Left lung (tissue), 4 donors: ENCODE measurements at regions not wholly inside any gene's neighbourhood (a gene's known extent, or its start where the extent isn't known, plus 50 kb on each side); places are given as distances from the start of the nearest gene placed in this dataset.

Experiments
- ATAC-seq: fragments of 200-7000 bp; cut with Tn5 transposase; one replicate; pipeline ENCODE4 v1.9.1; 2020; ENCODE audit warnings: moderate library complexity
- DNase-seq, 4 donors: peaks; one replicate each; pipeline ENCODE4 v3.0.0-alpha.2; 2013 to 2020
- H3K27ac ChIP-seq, 2 donors: fragments of 200-600 bp; sonication (generic) in 1 of 2; one replicate each; pipeline versions ENCODE4 v1.5.0 to v1.8.0; 2020 to 2021
- H3K27me3 ChIP-seq, 2 donors: fragments of 200-600 bp; sonication (generic) in 1 of 2; one replicate each; pipeline versions ENCODE4 v1.5.0 to v1.8.0; 2020 to 2021
- H3K36me3 ChIP-seq, 2 donors: fragments of 200-600 bp; sonication (generic) in 1 of 2; one replicate each; pipeline versions ENCODE4 v1.5.0 to v1.8.0; 2020 to 2021
- H3K4me1 ChIP-seq, 2 donors: fragments of 200-600 bp; one replicate each; pipeline ENCODE4 v1.8.0; 2021
- H3K4me3 ChIP-seq, 2 donors: fragments of 200-600 bp; sonication (generic) in 1 of 2; one replicate each; pipeline versions ENCODE4 v1.5.0 to v1.8.0; 2020 to 2021; ENCODE audit warnings: mild to moderate bottlenecking in 1 of 2
- H3K9me3 ChIP-seq, 2 donors: fragments of 200-600 bp; sonication (generic) in 1 of 2; one replicate each; pipeline versions ENCODE4 v1.5.0 to v1.8.0; 2020 to 2021
- intact Hi-C, 2 donors: fragments of 100-400 bp; cut with DNase I; formaldehyde crosslinking; loops; one replicate each; pipeline versions ENCODE4 v1.11.2 to v1.14.2; 2022
- TF ChIP-seq, protein P1 (sequence below), 2 donors: fragments of 200-600 bp; sonication (generic) in 1 of 2; IDR thresholded peaks; one replicate each; pipeline versions ENCODE4 v1.5.0 to v1.8.0; 2021; ENCODE audit warnings: antibody characterized with exemption in 2 of 2
- donor health status: DM: no; HTN: yes; CAD: no.
- donor health status: DM: no; HTN: no; CAD: no.

DNA sequence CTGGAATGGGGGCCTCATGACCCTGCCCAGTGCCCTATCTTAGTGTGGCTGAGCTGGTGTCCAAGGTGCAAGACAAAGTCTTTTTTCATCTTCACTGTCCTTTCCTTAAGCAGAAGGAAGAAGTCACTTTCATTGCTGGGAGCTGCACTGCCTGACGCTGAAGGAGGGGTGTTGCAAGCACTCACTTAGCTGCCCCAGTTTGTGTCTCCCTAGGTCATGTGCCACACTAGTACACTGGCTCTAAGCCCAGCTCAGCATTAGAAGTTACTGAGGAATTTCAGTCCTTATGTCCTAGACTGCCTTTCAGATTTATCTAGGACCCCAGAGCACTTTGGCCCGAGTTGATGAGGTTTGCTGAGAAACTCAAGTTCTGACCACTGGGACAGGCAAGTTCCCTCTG, 952.0 kb upstream of the USP15 start:
- Histone ChIP-seq H3K4me3 (no peak overlapping the region), H3K27me3 (no peaks in the 10 kb centered on the region), H3K4me1 (no peaks in the 10 kb centered on the region), H3K9me3 (no peaks in the 10 kb centered on the region), H3K36me3 (no peaks in the 10 kb centered on the region), H3K27ac (no peak overlapping the region)
- ATAC-seq (no peak), DNase-seq (no peak)
- intact Hi-C loops = no loop called here
- TF ChIP-seq, protein P1, sequence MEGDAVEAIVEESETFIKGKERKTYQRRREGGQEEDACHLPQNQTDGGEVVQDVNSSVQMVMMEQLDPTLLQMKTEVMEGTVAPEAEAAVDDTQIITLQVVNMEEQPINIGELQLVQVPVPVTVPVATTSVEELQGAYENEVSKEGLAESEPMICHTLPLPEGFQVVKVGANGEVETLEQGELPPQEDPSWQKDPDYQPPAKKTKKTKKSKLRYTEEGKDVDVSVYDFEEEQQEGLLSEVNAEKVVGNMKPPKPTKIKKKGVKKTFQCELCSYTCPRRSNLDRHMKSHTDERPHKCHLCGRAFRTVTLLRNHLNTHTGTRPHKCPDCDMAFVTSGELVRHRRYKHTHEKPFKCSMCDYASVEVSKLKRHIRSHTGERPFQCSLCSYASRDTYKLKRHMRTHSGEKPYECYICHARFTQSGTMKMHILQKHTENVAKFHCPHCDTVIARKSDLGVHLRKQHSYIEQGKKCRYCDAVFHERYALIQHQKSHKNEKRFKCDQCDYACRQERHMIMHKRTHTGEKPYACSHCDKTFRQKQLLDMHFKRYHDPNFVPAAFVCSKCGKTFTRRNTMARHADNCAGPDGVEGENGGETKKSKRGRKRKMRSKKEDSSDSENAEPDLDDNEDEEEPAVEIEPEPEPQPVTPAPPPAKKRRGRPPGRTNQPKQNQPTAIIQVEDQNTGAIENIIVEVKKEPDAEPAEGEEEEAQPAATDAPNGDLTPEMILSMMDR (IDR thresholded peaks at IDR 0.05) = no peak

DNA sequence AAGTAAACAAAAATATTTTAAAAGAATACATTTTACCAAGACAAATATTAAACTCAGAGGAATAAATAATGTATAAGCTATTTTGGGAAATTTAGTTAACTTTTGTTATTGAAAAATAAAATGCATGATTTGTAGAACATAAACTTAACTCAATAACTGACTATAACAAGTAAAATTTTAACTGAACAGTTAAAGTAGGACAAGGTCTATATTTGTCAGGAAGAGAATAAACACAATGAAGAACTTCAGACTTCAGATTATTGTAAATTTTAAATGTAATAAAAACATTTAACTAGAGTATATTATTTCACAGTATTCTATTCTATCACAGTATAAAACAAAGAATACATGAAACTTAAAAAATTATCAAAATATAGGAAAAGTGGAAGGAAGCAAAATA, 948.8 kb upstream of the USP15 start:
- Histone ChIP-seq H3K9me3 (peaks cover 0 to 4% of the 10 kb centered on the region in 2 donors), H3K36me3 (no peaks in the 10 kb centered on the region), H3K4me1 (no peaks in the 10 kb centered on the region), H3K27ac (no peak overlapping the region), H3K27me3 (no peaks in the 10 kb centered on the region), H3K4me3 (no peak overlapping the region)
- ATAC-seq = no peak
- intact Hi-C loops = no loop called here
- TF ChIP-seq, protein P1 (IDR thresholded peaks at IDR 0.05) = no peak
- DNase-seq = no peak

DNA sequence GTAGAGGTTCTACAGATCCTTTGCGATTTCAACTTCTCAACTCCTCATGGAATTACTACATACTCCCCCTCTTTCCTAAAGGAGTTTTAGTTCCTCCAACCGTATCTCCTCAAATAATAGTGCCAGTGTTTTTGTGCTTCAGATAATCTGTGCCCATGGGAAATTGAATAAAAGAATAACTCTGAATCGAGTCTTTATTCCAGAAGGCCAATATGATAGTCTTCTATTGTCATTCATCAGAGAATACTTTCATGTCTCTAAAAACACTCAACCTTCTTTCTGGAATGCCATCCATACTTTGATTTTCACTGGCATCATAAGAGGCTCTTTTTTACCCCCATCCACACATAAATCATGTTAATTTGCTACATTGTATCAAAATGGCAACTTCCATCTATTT, 911.3 kb upstream of the USP15 start:
- intact Hi-C loops = no loop called here
- ATAC-seq = no peak
- Histone ChIP-seq H3K9me3 (no peaks in the 10 kb centered on the region), H3K4me1 (no peaks in the 10 kb centered on the region), H3K27ac (no peak overlapping the region), H3K4me3 (no peak overlapping the region), H3K27me3 (no peaks in the 10 kb centered on the region), H3K36me3 (no peaks in the 10 kb centered on the region)
- TF ChIP-seq, protein P1 (IDR thresholded peaks at IDR 0.05) = no peak
- no peak for DNase-seq

DNA sequence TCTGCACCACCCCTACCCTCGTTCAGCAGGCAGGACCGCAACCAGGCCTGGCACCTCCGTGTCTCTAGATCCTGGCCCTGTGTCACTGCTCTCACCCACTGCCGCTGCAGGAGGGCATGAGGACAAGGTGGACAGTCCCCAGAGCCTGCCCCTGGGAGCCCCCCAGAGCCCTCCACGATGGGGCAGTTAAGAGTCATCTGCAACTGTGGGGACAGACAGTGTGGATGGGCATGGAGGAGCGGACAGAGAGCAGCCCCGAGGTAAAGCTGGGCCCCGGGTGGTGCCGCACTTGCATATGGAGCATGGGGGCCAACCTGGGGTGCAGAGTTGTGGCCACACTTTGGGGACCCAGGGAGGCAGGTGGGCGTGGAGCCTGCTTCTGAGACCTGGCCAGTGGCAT, 905.1 kb upstream of the USP15 start:
- Histone ChIP-seq H3K36me3 (no peaks in the 10 kb centered on the region), H3K4me1 (no peaks in the 10 kb centered on the region), H3K27ac (no peak overlapping the region), H3K27me3 (no peaks in the 10 kb centered on the region), H3K4me3 (no peak overlapping the region), H3K9me3 (peaks cover 0 to 17% of the 10 kb centered on the region in 2 donors)
- peak in 1 of 4 donors; percentile 75 for DNase-seq
- intact Hi-C loops = no loop called here
- no peak for ATAC-seq
- TF ChIP-seq, protein P1 (IDR thresholded peaks at IDR 0.05) = no peak

DNA sequence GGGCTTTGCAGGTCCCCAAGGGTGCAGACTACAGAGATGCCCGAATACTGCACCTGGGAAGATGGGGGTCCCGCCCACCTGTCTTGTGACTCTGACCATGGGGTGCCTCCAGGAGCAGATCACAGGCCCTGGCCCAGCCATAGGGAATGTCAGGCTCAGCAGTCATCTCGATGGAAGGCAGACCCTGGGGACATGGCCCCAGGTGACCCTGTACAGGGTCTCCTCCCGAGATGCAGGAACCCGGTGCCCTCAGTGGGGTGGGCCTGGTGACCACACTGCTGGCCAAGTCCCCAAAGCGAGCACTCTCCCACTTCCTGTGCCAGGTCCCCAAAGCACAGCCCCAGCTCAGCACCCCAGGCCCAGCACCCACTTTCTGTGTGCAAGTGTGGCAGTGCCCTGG, 903.7 kb upstream of the USP15 start:
- ATAC-seq = no peak
- H3K4me1 ChIP-seq = no peaks in the 10 kb centered on the region
- TF ChIP-seq, protein P1 (IDR thresholded peaks at IDR 0.05) = no peak

More for the DNA sequence above, 903.7 kb upstream of the USP15 start:
- no peaks in the 10 kb centered on the region for H3K27me3 ChIP-seq
- no peak overlapping the region for H3K27ac ChIP-seq
- peak in 1 of 4 donors; percentile 57 for DNase-seq
- no peak overlapping the region for H3K4me3 ChIP-seq
- H3K36me3 ChIP-seq = no peaks in the 10 kb centered on the region
- intact Hi-C loops = no loop called here
- peaks cover 0 to 17% of the 10 kb centered on the region in 2 donors for H3K9me3 ChIP-seq
